ENCODE measurements at regions not wholly inside any gene's neighbourhood (a gene's known extent, or its start where the extent isn't known, plus 50 kb on each side); places are given as distances from the start of the nearest gene placed in this dataset.

GRCh38 chr5:167571824-167572223 is 719.6 kb upstream of the WWC1 start:
- Mint-ChIP-seq H3K9me3 (peaks cover 4% of the 10 kb centered on the region), H3K27ac (no peak overlapping the region), H3K4me3 (no peak overlapping the region), H3K4me1 (ENCODE audit: low read depth) (peaks cover 3% of the 10 kb centered on the region), H3K36me3 (ENCODE audit: low read depth) (no peaks in the 10 kb centered on the region), H3K27me3 (peaks cover 47% of the 10 kb centered on the region)

DNA sequence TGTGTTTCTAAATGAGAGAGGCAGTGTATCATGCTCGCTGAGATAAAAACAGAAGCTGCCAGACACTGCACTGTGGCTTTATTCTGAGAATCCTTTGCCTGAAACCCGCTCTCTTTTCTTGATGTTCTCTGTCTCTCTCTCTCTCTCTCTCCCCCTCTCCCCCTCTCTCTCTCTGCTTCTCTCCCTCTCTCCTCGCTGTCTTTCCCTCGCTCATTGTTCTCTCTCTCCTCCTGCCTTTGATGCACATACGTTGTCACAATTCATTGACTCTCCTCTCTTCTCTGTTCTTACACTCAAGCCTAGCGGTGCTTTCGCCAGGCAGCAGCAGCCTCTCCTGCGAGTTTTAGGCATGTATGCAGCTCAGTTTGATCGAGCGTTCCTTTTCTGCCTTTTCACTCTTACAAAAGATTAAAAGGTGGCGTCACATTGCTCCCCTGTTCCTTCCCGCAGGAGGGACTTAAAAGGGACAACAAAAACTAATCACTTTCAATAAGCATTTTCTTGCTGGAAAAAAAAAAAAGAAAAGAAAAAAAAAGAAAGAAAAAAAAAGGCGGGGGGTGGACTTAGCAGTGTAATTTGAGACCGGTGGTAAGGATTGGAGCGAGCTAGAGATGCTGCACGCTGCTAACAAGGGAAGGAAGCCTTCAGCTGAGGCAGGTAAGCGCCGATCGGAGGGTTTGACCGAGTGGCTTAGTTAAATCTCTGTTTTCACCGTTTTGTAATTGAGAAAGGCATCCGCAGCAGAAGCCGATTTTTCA is 717.9 kb upstream of the WWC1 start:
- no peak overlapping the region for H3K4me3 Mint-ChIP-seq
- H3K4me1 Mint-ChIP-seq (ENCODE audit: low read depth): peaks cover 3% of the 10 kb centered on the region
- H3K9me3 Mint-ChIP-seq: peaks cover 4% of the 10 kb centered on the region
- H3K27me3 Mint-ChIP-seq: peaks cover 50% of the 10 kb centered on the region
- no peak overlapping the region for H3K27ac Mint-ChIP-seq
- H3K36me3 Mint-ChIP-seq (ENCODE audit: low read depth): no peaks in the 10 kb centered on the region

DNA sequence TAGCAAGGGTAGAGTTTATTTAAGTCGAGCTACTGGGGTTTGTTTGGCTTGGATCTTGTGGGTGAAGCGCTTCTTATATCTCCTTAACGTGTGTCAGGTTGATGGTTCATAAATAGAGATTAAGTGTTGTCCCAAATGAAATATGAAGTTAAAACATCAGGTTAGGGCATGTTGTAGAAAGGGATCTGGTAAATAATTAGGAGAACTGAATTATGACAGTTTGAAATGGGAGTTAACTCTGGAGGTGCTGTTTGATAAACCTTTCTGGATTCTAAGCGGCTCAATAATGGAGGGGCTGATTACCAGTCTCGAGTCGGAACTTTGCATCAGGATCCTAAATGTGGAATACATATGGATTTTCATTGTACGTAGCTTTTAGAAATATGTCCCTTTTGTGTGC is 717.0 kb upstream of the WWC1 start:
- H3K27ac Mint-ChIP-seq: no peak overlapping the region
- H3K27me3 Mint-ChIP-seq: peaks cover 50% of the 10 kb centered on the region
- peaks cover 4% of the 10 kb centered on the region for H3K9me3 Mint-ChIP-seq
- peaks cover 3% of the 10 kb centered on the region for H3K4me1 Mint-ChIP-seq (ENCODE audit: low read depth)
- H3K36me3 Mint-ChIP-seq (ENCODE audit: low read depth): no peaks in the 10 kb centered on the region
- H3K4me3 Mint-ChIP-seq: no peak overlapping the region

DNA sequence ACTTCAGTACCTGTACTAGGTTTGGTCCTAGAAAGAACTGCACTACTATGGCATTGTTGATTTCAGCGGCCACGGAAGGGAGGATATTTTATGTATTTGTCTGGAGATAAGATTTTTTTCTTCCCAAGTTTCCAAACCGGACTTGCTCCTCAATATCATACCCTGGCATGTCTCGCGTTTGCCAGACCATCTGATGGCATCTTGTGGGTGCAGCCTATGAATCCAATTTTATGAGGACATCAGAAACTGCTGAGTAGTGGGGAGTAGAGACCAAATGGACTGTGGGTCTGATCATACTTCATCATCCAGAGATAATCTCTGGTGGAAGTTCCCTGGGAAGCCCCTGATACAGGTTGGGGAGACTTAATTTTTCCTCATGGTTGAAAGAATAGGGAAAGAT is 716.1 kb upstream of the WWC1 start:
- no peak overlapping the region for H3K27ac Mint-ChIP-seq
- peaks cover 4% of the 10 kb centered on the region for H3K9me3 Mint-ChIP-seq
- no peak overlapping the region for H3K4me3 Mint-ChIP-seq
- H3K36me3 Mint-ChIP-seq (ENCODE audit: low read depth): no peaks in the 10 kb centered on the region
- H3K4me1 Mint-ChIP-seq (ENCODE audit: low read depth): peaks cover 3% of the 10 kb centered on the region
- H3K27me3 Mint-ChIP-seq: peaks cover 47% of the 10 kb centered on the region

DNA sequence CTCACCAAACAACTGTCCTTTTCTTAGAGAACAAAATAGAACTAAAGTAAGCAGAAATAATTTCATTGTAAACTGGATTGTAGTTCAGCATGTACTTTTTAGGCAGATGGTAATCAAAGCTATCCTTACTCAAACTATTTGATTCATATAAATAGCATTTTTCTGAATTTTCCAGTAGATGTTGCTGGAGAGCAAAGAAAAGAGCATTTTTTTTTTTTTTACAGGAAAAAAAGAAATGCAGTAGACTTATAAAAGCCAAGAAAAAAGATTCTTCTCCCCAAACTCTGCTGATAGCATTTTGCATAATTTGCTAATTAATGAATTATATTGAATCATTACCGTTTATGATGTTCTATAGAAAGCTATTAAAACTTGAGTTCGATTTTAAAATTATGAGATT is 715.3 kb upstream of the WWC1 start:
- Mint-ChIP-seq H3K36me3 (ENCODE audit: low read depth) (no peaks in the 10 kb centered on the region), H3K4me3 (no peak overlapping the region), H3K9me3 (no peaks in the 10 kb centered on the region), H3K27me3 (peaks cover 42% of the 10 kb centered on the region), H3K27ac (no peak overlapping the region), H3K4me1 (ENCODE audit: low read depth) (peaks cover 3% of the 10 kb centered on the region)

GRCh38 chr5:167576897-167577296 is 714.5 kb upstream of the WWC1 start:
- no peak overlapping the region for H3K4me3 Mint-ChIP-seq
- H3K27ac Mint-ChIP-seq: no peak overlapping the region
- peaks cover 3% of the 10 kb centered on the region for H3K4me1 Mint-ChIP-seq (ENCODE audit: low read depth)
- H3K9me3 Mint-ChIP-seq: no peaks in the 10 kb centered on the region
- no peaks in the 10 kb centered on the region for H3K36me3 Mint-ChIP-seq (ENCODE audit: low read depth)
- peaks cover 37% of the 10 kb centered on the region for H3K27me3 Mint-ChIP-seq

DNA sequence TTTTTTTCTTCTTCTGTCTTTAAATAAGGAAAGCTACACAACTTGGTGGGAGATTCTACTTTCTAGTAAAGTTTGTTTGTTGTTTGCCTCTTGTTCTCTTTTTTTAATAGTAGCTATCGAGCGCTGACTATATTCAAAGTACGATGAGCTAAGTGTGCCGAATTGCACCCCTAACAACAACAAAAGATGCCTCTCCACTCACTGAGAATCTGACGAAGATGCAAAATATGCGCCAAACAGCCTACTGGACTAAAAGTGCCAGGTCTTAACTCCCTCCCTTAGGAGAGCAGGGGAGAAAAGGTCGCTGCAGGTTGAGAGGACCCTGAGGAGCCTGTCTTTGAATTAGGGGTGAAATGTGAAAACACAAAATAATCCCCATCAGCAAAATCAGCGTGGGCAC is 713.8 kb upstream of the WWC1 start:
- H3K27me3 Mint-ChIP-seq: peaks cover 32% of the 10 kb centered on the region
- no peaks in the 10 kb centered on the region for H3K36me3 Mint-ChIP-seq (ENCODE audit: low read depth)
- no peaks in the 10 kb centered on the region for H3K9me3 Mint-ChIP-seq
- no peak overlapping the region for H3K27ac Mint-ChIP-seq
- H3K4me3 Mint-ChIP-seq: no peak overlapping the region
- peaks cover 3% of the 10 kb centered on the region for H3K4me1 Mint-ChIP-seq (ENCODE audit: low read depth)

GRCh38 chr5:167578977-167579692 is 712.3 kb upstream of the WWC1 start:
- Mint-ChIP-seq H3K36me3 (ENCODE audit: low read depth) (no peaks in the 10 kb centered on the region), H3K27me3 (peaks cover 22% of the 10 kb centered on the region), H3K9me3 (peaks cover 5% of the 10 kb centered on the region), H3K4me3 (no peak overlapping the region), H3K4me1 (ENCODE audit: low read depth) (peaks cover 3% of the 10 kb centered on the region), H3K27ac (no peak overlapping the region)

GRCh38 chr5:167579693-167580055 is 711.8 kb upstream of the WWC1 start:
- Mint-ChIP-seq H3K27ac (no peak overlapping the region), H3K9me3 (peaks cover 5% of the 10 kb centered on the region), H3K4me3 (no peak overlapping the region), H3K27me3 (peaks cover 17% of the 10 kb centered on the region), H3K4me1 (ENCODE audit: low read depth) (no peaks in the 10 kb centered on the region), H3K36me3 (ENCODE audit: low read depth) (no peaks in the 10 kb centered on the region)

GRCh38 chr5:167580608-167581007 is 710.8 kb upstream of the WWC1 start:
- no peak overlapping the region for H3K4me3 Mint-ChIP-seq
- no peaks in the 10 kb centered on the region for H3K36me3 Mint-ChIP-seq (ENCODE audit: low read depth)
- H3K27ac Mint-ChIP-seq: no peak overlapping the region
- H3K4me1 Mint-ChIP-seq (ENCODE audit: low read depth): no peaks in the 10 kb centered on the region
- peaks cover 9% of the 10 kb centered on the region for H3K9me3 Mint-ChIP-seq
- H3K27me3 Mint-ChIP-seq: peaks cover 13% of the 10 kb centered on the region

DNA sequence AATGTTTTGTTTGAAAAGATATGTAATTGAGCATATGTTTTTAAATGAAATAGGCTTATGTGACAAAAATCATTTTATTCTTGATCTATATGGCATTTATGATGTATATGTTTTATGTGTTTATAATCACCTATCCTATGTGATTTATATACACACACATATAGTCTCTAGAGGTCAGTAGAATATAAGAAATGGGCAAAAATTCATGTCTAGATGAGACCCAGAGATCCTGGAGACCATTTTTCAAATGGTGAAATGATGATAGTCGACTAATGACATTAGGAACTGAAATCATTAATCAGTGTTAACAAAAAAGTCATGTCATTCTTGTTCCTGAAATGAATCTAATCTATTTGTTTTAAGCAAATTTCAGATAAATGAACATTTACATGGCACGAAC is 709.2 kb upstream of the WWC1 start:
- Mint-ChIP-seq H3K27ac (no peak overlapping the region), H3K27me3 (no peaks in the 10 kb centered on the region), H3K4me1 (ENCODE audit: low read depth) (no peaks in the 10 kb centered on the region), H3K36me3 (ENCODE audit: low read depth) (no peaks in the 10 kb centered on the region), H3K4me3 (no peak overlapping the region), H3K9me3 (peaks cover 9% of the 10 kb centered on the region)

- Mint-ChIP-seq H3K27me3 (no peaks in the 10 kb centered on the region), H3K4me3 (no peak overlapping the region), H3K9me3 (peaks cover 9% of the 10 kb centered on the region), H3K4me1 (ENCODE audit: low read depth) (no peaks in the 10 kb centered on the region), H3K36me3 (ENCODE audit: low read depth) (no peaks in the 10 kb centered on the region), H3K27ac (no peak overlapping the region)
Observed at GRCh38 chr5:167582886-167583285, 708.6 kb upstream of the WWC1 start.

- Mint-ChIP-seq H3K27me3 (no peaks in the 10 kb centered on the region), H3K4me3 (no peak overlapping the region), H3K9me3 (peaks cover 9% of the 10 kb centered on the region), H3K36me3 (ENCODE audit: low read depth) (no peaks in the 10 kb centered on the region), H3K27ac (no peak overlapping the region), H3K4me1 (ENCODE audit: low read depth) (no peaks in the 10 kb centered on the region)
Observed at GRCh38 chr5:167585184-167585583, 706.3 kb upstream of the WWC1 start.

- Mint-ChIP-seq H3K27ac (no peak overlapping the region), H3K4me3 (no peak overlapping the region), H3K4me1 (ENCODE audit: low read depth) (no peaks in the 10 kb centered on the region), H3K36me3 (ENCODE audit: low read depth) (no peaks in the 10 kb centered on the region), H3K9me3 (peaks cover 9% of the 10 kb centered on the region), H3K27me3 (no peaks in the 10 kb centered on the region)
Observed at GRCh38 chr5:167587772-167588437, 703.5 kb upstream of the WWC1 start.

- Mint-ChIP-seq H3K9me3 (no peaks in the 10 kb centered on the region), H3K4me3 (no peak overlapping the region), H3K27me3 (no peaks in the 10 kb centered on the region), H3K27ac (no peak overlapping the region), H3K36me3 (ENCODE audit: low read depth) (no peaks in the 10 kb centered on the region), H3K4me1 (ENCODE audit: low read depth) (no peaks in the 10 kb centered on the region)
Observed at GRCh38 chr5:167592114-167592513, 699.3 kb upstream of the WWC1 start.
